Type B pancreatic cell (in vitro differentiated cells): ENCODE measurements at regions not wholly inside any gene's neighbourhood (a gene's known extent, or its start where the extent isn't known, plus 50 kb on each side); places are given as distances from the start of the nearest gene placed in this dataset.
A peak's percentile ranks its signal among the peaks of the same experiment; 100 is the strongest.

ENCODE experiments used
- DNase-seq: peaks from one replicate; pipeline ENCODE4 v3.0.0; 2021; ENCODE audit warnings: mixed read lengths; ENCODE audit not compliant: unreplicated experiment; ENCODE audit errors: extremely low spot score
- H3K27ac Mint-ChIP-seq: 2 replicates; pipeline ENCODE4 v1.8.0; 2021; ENCODE audit warnings: mild to moderate bottlenecking, mixed read lengths
- H3K27me3 Mint-ChIP-seq: 2 replicates; pipeline ENCODE4 v1.8.0; 2021; ENCODE audit warnings: mixed read lengths
- H3K36me3 Mint-ChIP-seq: 2 replicates; pipeline ENCODE4 v1.8.0; 2021; ENCODE audit warnings: mixed read lengths
- H3K4me1 Mint-ChIP-seq: one replicate; pipeline ENCODE4 v1.8.0; 2021; ENCODE audit warnings: mixed read lengths; ENCODE audit not compliant: unreplicated experiment
- H3K4me3 Mint-ChIP-seq: 2 replicates; pipeline ENCODE4 v1.8.0; 2021; ENCODE audit warnings: mild to moderate bottlenecking, mixed read lengths
- H3K9me3 Mint-ChIP-seq: 2 replicates; pipeline ENCODE4 v1.8.0; 2021; ENCODE audit warnings: mixed read lengths
- CTCF ChIP-seq: fragments of 200-600 bp; sonication (generic); conservative IDR thresholded peaks from 2 replicates; pipeline ENCODE4 v1.5.0; 2021; ENCODE audit warnings: antibody characterized with exemption, mild to moderate bottlenecking

DNA sequence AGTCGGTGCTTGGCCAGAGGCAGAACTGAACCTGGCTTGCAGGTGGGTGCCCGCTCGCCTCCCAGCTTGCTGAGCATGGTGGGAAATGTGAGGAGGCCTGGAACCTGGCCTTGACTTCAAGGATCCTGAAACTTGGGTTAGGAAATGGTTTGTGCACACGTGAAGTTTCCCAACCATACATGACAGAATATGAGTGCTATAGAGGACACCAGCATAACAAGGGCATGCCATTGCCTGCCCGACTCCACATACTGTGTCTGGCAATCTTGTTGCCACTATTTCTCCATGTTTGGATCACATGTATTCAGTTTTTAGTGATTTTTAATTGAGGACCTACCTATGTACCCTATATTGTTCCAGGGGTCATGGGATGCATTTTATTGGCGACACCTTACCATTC is 177.6 kb upstream of the ANKRD55 start:
- Mint-ChIP-seq H3K36me3 (no peaks in the 10 kb centered on the region), H3K27me3 (no peaks in the 10 kb centered on the region), H3K9me3 (no peaks in the 10 kb centered on the region), H3K27ac (no peak overlapping the region), H3K4me3 (no peak overlapping the region), H3K4me1 (peaks cover 48% of the 10 kb centered on the region)
- DNase-seq: no peak
- no peak for TF ChIP-seq CTCF

- Mint-ChIP-seq H3K27me3 (no peaks in the 10 kb centered on the region), H3K27ac (peak overlapping the region; percentile 32), H3K4me3 (no peak overlapping the region), H3K9me3 (no peaks in the 10 kb centered on the region), H3K36me3 (no peaks in the 10 kb centered on the region), H3K4me1 (peaks cover 44% of the 10 kb centered on the region)
- no peak for TF ChIP-seq CTCF
- no peak for DNase-seq
These were observed 176.4 kb upstream of the ANKRD55 start for GRCh38 chr5:56409331-56410190.

DNA sequence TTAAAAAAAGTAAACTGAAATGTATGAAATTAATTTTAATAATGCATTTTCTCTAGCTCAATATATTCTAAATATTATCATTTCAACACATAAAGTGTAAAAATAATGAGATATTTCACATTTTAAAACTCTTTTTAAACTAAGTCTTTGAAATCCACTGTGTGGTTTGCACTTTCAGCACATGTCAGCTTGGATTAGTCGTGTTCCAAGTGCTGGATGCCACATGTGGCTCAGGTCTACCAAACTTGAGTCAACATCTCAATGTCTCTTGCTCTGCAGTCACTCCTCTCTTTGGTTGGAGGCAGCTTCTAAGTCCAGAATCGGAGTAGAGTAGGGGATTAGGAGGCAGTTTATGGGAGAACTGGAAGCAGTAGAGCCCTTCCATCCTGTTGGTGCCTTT is 173.7 kb upstream of the ANKRD55 start:
- TF ChIP-seq CTCF: no peak
- Mint-ChIP-seq H3K27me3 (no peaks in the 10 kb centered on the region), H3K9me3 (no peaks in the 10 kb centered on the region), H3K27ac (no peak overlapping the region), H3K4me3 (no peak overlapping the region), H3K4me1 (peaks cover 36% of the 10 kb centered on the region), H3K36me3 (no peaks in the 10 kb centered on the region)
- no peak for DNase-seq

GRCh38 chr5:56406221-56406620 is 173.1 kb upstream of the ANKRD55 start:
- Mint-ChIP-seq H3K4me3 (no peak overlapping the region), H3K36me3 (no peaks in the 10 kb centered on the region), H3K27ac (peak overlapping the region; percentile 40), H3K27me3 (no peaks in the 10 kb centered on the region), H3K4me1 (peaks cover 38% of the 10 kb centered on the region), H3K9me3 (no peaks in the 10 kb centered on the region)
- no peak for TF ChIP-seq CTCF
- DNase-seq: no peak

GRCh38 chr5:56405116-56405908 is 172.2 kb upstream of the ANKRD55 start:
- DNase-seq: no peak
- Mint-ChIP-seq H3K9me3 (no peaks in the 10 kb centered on the region), H3K4me1 (peaks cover 39% of the 10 kb centered on the region)

More at GRCh38 chr5:56405116-56405908, 172.2 kb upstream of the ANKRD55 start:
- no peak for TF ChIP-seq CTCF
- Mint-ChIP-seq H3K27me3 (no peaks in the 10 kb centered on the region), H3K36me3 (no peaks in the 10 kb centered on the region), H3K27ac (no peak overlapping the region), H3K4me3 (no peak overlapping the region)
